ENCODE measurements at regions not wholly inside any gene's neighbourhood (a gene's known extent, or its start where the extent isn't known, plus 50 kb on each side); places are given as distances from the start of the nearest gene placed in this dataset.

DNA sequence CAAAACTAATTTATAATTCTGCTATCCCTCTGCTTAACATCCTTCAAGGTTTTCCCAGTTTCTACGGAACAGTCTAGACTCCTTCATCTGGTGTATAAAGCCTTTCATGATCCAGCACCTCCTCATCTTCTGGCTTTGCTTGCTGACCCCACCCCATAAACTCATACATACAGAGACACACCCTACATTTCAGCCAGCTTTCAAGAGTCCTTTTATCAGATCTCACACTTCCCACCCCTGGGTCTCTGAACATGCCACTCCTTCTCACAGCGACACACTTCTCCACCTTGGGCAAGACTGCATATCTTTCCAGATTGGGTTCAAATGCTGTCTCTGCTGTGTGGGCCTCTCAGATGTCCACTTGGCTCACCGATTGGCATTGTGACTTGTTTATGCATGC lies 166.8 kb upstream of the LPP start:
- Histone ChIP-seq H3K9ac (ENCODE audit: low read depth in 1 of 3, low read length in 3 of 3) (no peak overlapping the region), H3K9me3 (ENCODE audit: control insufficient read depth in 3 of 3, low read length in 3 of 3) (no peaks in the 10 kb centered on the region), H3K27ac (ENCODE audit: low read depth, low read length) (no peak overlapping the region), H3K36me3 (ENCODE audit: control insufficient read depth in 3 of 3, insufficient read depth in 3 of 3, low read length in 3 of 3) (no peaks in the 10 kb centered on the region), H3K4me1 (ENCODE audit: control insufficient read depth in 3 of 3, insufficient read depth in 3 of 3, low read length in 3 of 3) (peaks cover 10 to 33% (median 19%) of the 10 kb centered on the region in 3 donors), H3K27me3 (ENCODE audit: control insufficient read depth in 3 of 3, insufficient read depth in 3 of 3, low read length in 3 of 3) (no peaks in the 10 kb centered on the region), H3K4me3 (ENCODE audit: low read length in 3 of 3) (no peak overlapping the region)

- H3K4me3 ChIP-seq (ENCODE audit: low read length in 3 of 3), result no peak overlapping the region
- H3K4me1 ChIP-seq (ENCODE audit: control insufficient read depth in 3 of 3, insufficient read depth in 3 of 3, low read length in 3 of 3), result peaks cover 7 to 27% (median 13%) of the 10 kb centered on the region in 3 donors
- no peaks in the 10 kb centered on the region for H3K36me3 ChIP-seq (ENCODE audit: control insufficient read depth in 3 of 3, insufficient read depth in 3 of 3, low read length in 3 of 3)
- H3K9me3 ChIP-seq (ENCODE audit: control insufficient read depth in 3 of 3, low read length in 3 of 3), result no peaks in the 10 kb centered on the region
- no peak overlapping the region for H3K27ac ChIP-seq (ENCODE audit: low read depth, low read length)
- H3K27me3 ChIP-seq (ENCODE audit: control insufficient read depth in 3 of 3, insufficient read depth in 3 of 3, low read length in 3 of 3), result no peaks in the 10 kb centered on the region
- no peak overlapping the region for H3K9ac ChIP-seq (ENCODE audit: low read depth in 1 of 3, low read length in 3 of 3)
These were observed 166.0 kb upstream of the LPP start for GRCh38 chr3:187987924-187988323.

DNA sequence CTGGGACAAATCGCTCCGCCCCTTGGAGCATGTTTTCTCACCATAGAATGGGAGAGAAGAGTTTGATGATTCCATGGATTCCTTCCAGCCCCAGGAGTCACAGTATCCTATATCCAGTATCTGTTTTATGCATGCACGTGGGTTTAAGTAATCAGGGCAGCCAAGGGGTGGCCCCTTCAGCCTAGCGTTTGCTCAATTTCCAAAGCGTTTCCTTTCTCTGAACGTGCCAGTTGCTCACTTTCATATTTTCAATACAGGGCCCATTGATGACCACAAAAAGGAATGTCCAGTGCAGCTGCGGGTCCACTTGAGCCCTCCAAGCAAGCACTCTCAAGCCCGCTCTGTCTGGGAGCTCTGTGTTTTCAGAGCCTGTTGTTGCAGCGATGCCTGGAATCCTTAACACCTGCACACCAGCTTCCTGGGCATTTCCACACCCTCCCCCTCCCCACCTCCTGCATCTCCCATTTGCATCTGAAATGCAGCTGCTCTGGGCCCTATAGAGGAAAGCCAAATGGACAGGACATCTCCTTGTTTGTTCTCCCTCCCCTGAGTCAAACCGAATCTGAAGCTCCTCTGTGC lies 164.3 kb upstream of the LPP start:
- no peak overlapping the region for H3K4me3 ChIP-seq (ENCODE audit: low read length in 3 of 3)
- peaks cover 3 to 20% (median 6%) of the 10 kb centered on the region in 3 donors for H3K4me1 ChIP-seq (ENCODE audit: control insufficient read depth in 3 of 3, insufficient read depth in 3 of 3, low read length in 3 of 3)
- no peaks in the 10 kb centered on the region for H3K9me3 ChIP-seq (ENCODE audit: control insufficient read depth in 3 of 3, low read length in 3 of 3)
- H3K27me3 ChIP-seq (ENCODE audit: control insufficient read depth in 3 of 3, insufficient read depth in 3 of 3, low read length in 3 of 3), result no peaks in the 10 kb centered on the region
- no peaks in the 10 kb centered on the region for H3K36me3 ChIP-seq (ENCODE audit: control insufficient read depth in 3 of 3, insufficient read depth in 3 of 3, low read length in 3 of 3)
- no peak overlapping the region for H3K9ac ChIP-seq (ENCODE audit: low read depth in 1 of 3, low read length in 3 of 3)
- no peak overlapping the region for H3K27ac ChIP-seq (ENCODE audit: low read depth, low read length)

- H3K9ac ChIP-seq (ENCODE audit: low read depth in 1 of 3, low read length in 3 of 3), result no peak overlapping the region
- H3K4me3 ChIP-seq (ENCODE audit: low read length in 3 of 3), result no peak overlapping the region
- H3K27ac ChIP-seq (ENCODE audit: low read depth, low read length), result no peak overlapping the region
- peaks cover 0 to 3% (median 3%) of the 10 kb centered on the region in 3 donors for H3K4me1 ChIP-seq (ENCODE audit: control insufficient read depth in 3 of 3, insufficient read depth in 3 of 3, low read length in 3 of 3)
- H3K9me3 ChIP-seq (ENCODE audit: control insufficient read depth in 3 of 3, low read length in 3 of 3), result no peaks in the 10 kb centered on the region
- H3K36me3 ChIP-seq (ENCODE audit: control insufficient read depth in 3 of 3, insufficient read depth in 3 of 3, low read length in 3 of 3), result no peaks in the 10 kb centered on the region
- H3K27me3 ChIP-seq (ENCODE audit: control insufficient read depth in 3 of 3, insufficient read depth in 3 of 3, low read length in 3 of 3), result no peaks in the 10 kb centered on the region
These were observed 161.3 kb upstream of the LPP start for GRCh38 chr3:187992609-187993008.

- Histone ChIP-seq H3K4me1 (ENCODE audit: control insufficient read depth in 3 of 3, insufficient read depth in 3 of 3, low read length in 3 of 3) (peaks cover 0 to 3% (median 0%) of the 10 kb centered on the region in 3 donors), H3K4me3 (ENCODE audit: low read length in 3 of 3) (no peak overlapping the region), H3K27me3 (ENCODE audit: control insufficient read depth in 3 of 3, insufficient read depth in 3 of 3, low read length in 3 of 3) (no peaks in the 10 kb centered on the region), H3K36me3 (ENCODE audit: control insufficient read depth in 3 of 3, insufficient read depth in 3 of 3, low read length in 3 of 3) (no peaks in the 10 kb centered on the region), H3K9ac (ENCODE audit: low read depth in 1 of 3, low read length in 3 of 3) (no peak overlapping the region), H3K9me3 (ENCODE audit: control insufficient read depth in 3 of 3, low read length in 3 of 3) (no peaks in the 10 kb centered on the region), H3K27ac (ENCODE audit: low read depth, low read length) (no peak overlapping the region)
These were observed 159.5 kb upstream of the LPP start for GRCh38 chr3:187994221-187995042.

GRCh38 chr3:187995043-187995400 lies 158.9 kb upstream of the LPP start:
- no peaks in the 10 kb centered on the region for H3K9me3 ChIP-seq (ENCODE audit: control insufficient read depth in 3 of 3, low read length in 3 of 3)
- H3K27ac ChIP-seq (ENCODE audit: low read depth, low read length), result no peak overlapping the region
- no peaks in the 10 kb centered on the region for H3K4me1 ChIP-seq (ENCODE audit: control insufficient read depth in 3 of 3, insufficient read depth in 3 of 3, low read length in 3 of 3)
- no peaks in the 10 kb centered on the region for H3K36me3 ChIP-seq (ENCODE audit: control insufficient read depth in 3 of 3, insufficient read depth in 3 of 3, low read length in 3 of 3)
- no peak overlapping the region for H3K9ac ChIP-seq (ENCODE audit: low read depth in 1 of 3, low read length in 3 of 3)
- no peak overlapping the region for H3K4me3 ChIP-seq (ENCODE audit: low read length in 3 of 3)
- H3K27me3 ChIP-seq (ENCODE audit: control insufficient read depth in 3 of 3, insufficient read depth in 3 of 3, low read length in 3 of 3), result no peaks in the 10 kb centered on the region

GRCh38 chr3:187995667-187996066 lies 158.3 kb upstream of the LPP start:
- Histone ChIP-seq H3K27me3 (ENCODE audit: control insufficient read depth in 3 of 3, insufficient read depth in 3 of 3, low read length in 3 of 3) (no peaks in the 10 kb centered on the region), H3K27ac (ENCODE audit: low read depth, low read length) (no peak overlapping the region), H3K9me3 (ENCODE audit: control insufficient read depth in 3 of 3, low read length in 3 of 3) (no peaks in the 10 kb centered on the region), H3K9ac (ENCODE audit: low read depth in 1 of 3, low read length in 3 of 3) (no peak overlapping the region), H3K4me1 (ENCODE audit: control insufficient read depth in 3 of 3, insufficient read depth in 3 of 3, low read length in 3 of 3) (no peaks in the 10 kb centered on the region), H3K36me3 (ENCODE audit: control insufficient read depth in 3 of 3, insufficient read depth in 3 of 3, low read length in 3 of 3) (no peaks in the 10 kb centered on the region), H3K4me3 (ENCODE audit: low read length in 3 of 3) (no peak overlapping the region)

- H3K4me1 ChIP-seq (ENCODE audit: control insufficient read depth in 3 of 3, insufficient read depth in 3 of 3, low read length in 3 of 3), result no peaks in the 10 kb centered on the region
- H3K9me3 ChIP-seq (ENCODE audit: control insufficient read depth in 3 of 3, low read length in 3 of 3), result no peaks in the 10 kb centered on the region
- H3K27me3 ChIP-seq (ENCODE audit: control insufficient read depth in 3 of 3, insufficient read depth in 3 of 3, low read length in 3 of 3), result no peaks in the 10 kb centered on the region
- H3K4me3 ChIP-seq (ENCODE audit: low read length in 3 of 3), result no peak overlapping the region
- H3K36me3 ChIP-seq (ENCODE audit: control insufficient read depth in 3 of 3, insufficient read depth in 3 of 3, low read length in 3 of 3), result no peaks in the 10 kb centered on the region
- no peak overlapping the region for H3K27ac ChIP-seq (ENCODE audit: low read depth, low read length)
- no peak overlapping the region for H3K9ac ChIP-seq (ENCODE audit: low read depth in 1 of 3, low read length in 3 of 3)
These were observed 157.3 kb upstream of the LPP start for GRCh38 chr3:187996609-187997008.

GRCh38 chr3:187997490-187997889 lies 156.5 kb upstream of the LPP start:
- Histone ChIP-seq H3K27me3 (ENCODE audit: control insufficient read depth in 3 of 3, insufficient read depth in 3 of 3, low read length in 3 of 3) (no peaks in the 10 kb centered on the region), H3K9me3 (ENCODE audit: control insufficient read depth in 3 of 3, low read length in 3 of 3) (no peaks in the 10 kb centered on the region), H3K36me3 (ENCODE audit: control insufficient read depth in 3 of 3, insufficient read depth in 3 of 3, low read length in 3 of 3) (no peaks in the 10 kb centered on the region), H3K9ac (ENCODE audit: low read depth in 1 of 3, low read length in 3 of 3) (no peak overlapping the region), H3K4me1 (ENCODE audit: control insufficient read depth in 3 of 3, insufficient read depth in 3 of 3, low read length in 3 of 3) (no peaks in the 10 kb centered on the region), H3K27ac (ENCODE audit: low read depth, low read length) (no peak overlapping the region), H3K4me3 (ENCODE audit: low read length in 3 of 3) (no peak overlapping the region)

- no peak overlapping the region for H3K4me3 ChIP-seq (ENCODE audit: low read length in 3 of 3)
These were observed 155.9 kb upstream of the LPP start for GRCh38 chr3:187997946-187998561.

More at GRCh38 chr3:187997946-187998561, 155.9 kb upstream of the LPP start:
- no peaks in the 10 kb centered on the region for H3K36me3 ChIP-seq (ENCODE audit: control insufficient read depth in 3 of 3, insufficient read depth in 3 of 3, low read length in 3 of 3)
- no peaks in the 10 kb centered on the region for H3K9me3 ChIP-seq (ENCODE audit: control insufficient read depth in 3 of 3, low read length in 3 of 3)
- H3K9ac ChIP-seq (ENCODE audit: low read depth in 1 of 3, low read length in 3 of 3), result no peak overlapping the region
- H3K27ac ChIP-seq (ENCODE audit: low read depth, low read length), result no peak overlapping the region
- H3K4me1 ChIP-seq (ENCODE audit: control insufficient read depth in 3 of 3, insufficient read depth in 3 of 3, low read length in 3 of 3), result peaks cover 0 to under 1% (median 0%) of the 10 kb centered on the region in 3 donors
- no peaks in the 10 kb centered on the region for H3K27me3 ChIP-seq (ENCODE audit: control insufficient read depth in 3 of 3, insufficient read depth in 3 of 3, low read length in 3 of 3)

Measured in skeletal muscle tissue (tissue), 3 donors.